H9 (cell line): ENCODE measurements at regions not wholly inside any gene's neighbourhood (a gene's known extent, or its start where the extent isn't known, plus 50 kb on each side); places are given as distances from the start of the nearest gene placed in this dataset.

Experiments
- DNase-seq: peaks from one replicate; pipeline ENCODE4 v3.0.0-alpha.2; 2017
- H2AFZ ChIP-seq: one replicate; pipeline ENCODE4 v1.6.1; 2013; ENCODE audit warnings: mild to moderate bottlenecking, low read length, control low read depth, moderate library complexity
- H2AK5ac ChIP-seq: 2 replicates; pipeline ENCODE4 v1.6.1; 2013; ENCODE audit warnings: low read length, control low read depth, mixed read lengths; ENCODE audit not compliant: insufficient read length
- H2BK120ac ChIP-seq: one replicate; pipeline ENCODE4 v1.6.1; 2013; ENCODE audit warnings: low read depth, mild to moderate bottlenecking, low read length, control low read depth, inconsistent platforms; ENCODE audit not compliant: poor library complexity, severe bottlenecking
- H2BK12ac ChIP-seq: 2 replicates; pipeline ENCODE4 v1.6.1; 2013; ENCODE audit warnings: low read length, control low read depth, mixed read lengths, low read depth; ENCODE audit not compliant: insufficient read length
- H2BK15ac ChIP-seq: 2 replicates; pipeline ENCODE4 v1.6.1; 2013; ENCODE audit warnings: low read depth, low read length, control low read depth
- H2BK20ac ChIP-seq: one replicate; pipeline ENCODE4 v1.6.1; 2013; ENCODE audit warnings: low read depth, mild to moderate bottlenecking, low read length, control low read depth, inconsistent platforms; ENCODE audit not compliant: poor library complexity, severe bottlenecking
- H2BK5ac ChIP-seq: 2 replicates; pipeline ENCODE4 v1.6.1; 2013; ENCODE audit warnings: low read length, control low read depth, mixed read lengths; ENCODE audit not compliant: insufficient read length
- H3K14ac ChIP-seq: 2 replicates; pipeline ENCODE4 v1.6.1; 2013; ENCODE audit warnings: low read length, control low read depth; ENCODE audit not compliant: insufficient read depth
- H3K18ac ChIP-seq: 2 replicates; pipeline ENCODE4 v1.6.1; 2013; ENCODE audit warnings: low read depth, mild to moderate bottlenecking, mixed read lengths, low read length, control low read depth; ENCODE audit not compliant: insufficient read length
- H3K23ac ChIP-seq: 2 replicates; pipeline ENCODE4 v1.6.1; 2013; ENCODE audit warnings: low read length, control low read depth, mixed read lengths, low read depth; ENCODE audit not compliant: insufficient read length
- H3K23me2 ChIP-seq: 2 replicates; pipeline ENCODE4 v1.6.1; 2013; ENCODE audit warnings: low read depth, mild to moderate bottlenecking, mixed read lengths, low read length, control low read depth; ENCODE audit not compliant: insufficient read length, poor library complexity, severe bottlenecking
- H3K27ac ChIP-seq: 2 replicates; pipeline ENCODE4 v1.5.1; 2013; ENCODE audit warnings: low read length, control low read depth, mixed read lengths, low read depth; ENCODE audit not compliant: insufficient read length
- H3K27me3 ChIP-seq: 2 replicates; pipeline ENCODE4 v1.6.1; 2013; ENCODE audit warnings: low read length, control low read depth, inconsistent platforms; ENCODE audit not compliant: insufficient read depth
- H3K4ac ChIP-seq: 2 replicates; pipeline ENCODE4 v1.6.1; 2013; ENCODE audit warnings: low read depth, mild to moderate bottlenecking, control low read depth, inconsistent platforms, low read length, moderate library complexity
- H3K4me1 ChIP-seq: 2 replicates; pipeline ENCODE4 v1.6.1; 2013; ENCODE audit warnings: low read length, control low read depth, inconsistent platforms; ENCODE audit not compliant: insufficient read depth
- H3K4me2 ChIP-seq: 2 replicates; pipeline ENCODE4 v1.6.1; 2013; ENCODE audit warnings: low read length, control low read depth, mixed read lengths; ENCODE audit not compliant: insufficient read length, insufficient read depth
- H3K56ac ChIP-seq: 2 replicates; pipeline ENCODE4 v1.6.1; 2013; ENCODE audit warnings: low read depth, mild to moderate bottlenecking, mixed read lengths, low read length, control low read depth; ENCODE audit not compliant: insufficient read length
- H3K79me1 ChIP-seq: 2 replicates; pipeline ENCODE4 v1.6.1; 2013; ENCODE audit warnings: low read depth, mild to moderate bottlenecking, moderate library complexity, low read length, control low read depth, inconsistent platforms; ENCODE audit not compliant: insufficient read depth, poor library complexity, severe bottlenecking
- H3K79me2 ChIP-seq: 2 replicates; pipeline ENCODE4 v1.6.1; 2013; ENCODE audit warnings: low read length, control low read depth, inconsistent platforms; ENCODE audit not compliant: insufficient read depth
- H3K9ac ChIP-seq: 2 replicates; pipeline ENCODE4 v1.6.1; 2013; ENCODE audit warnings: low read length, control low read depth, mixed read lengths; ENCODE audit not compliant: insufficient read length; ENCODE audit errors: extremely low read depth
- H3K9me3 ChIP-seq: one replicate; pipeline ENCODE4 v1.6.1; 2013; ENCODE audit warnings: low read depth, low read length, inconsistent platforms; ENCODE audit not compliant: control insufficient read depth
- H3T11ph ChIP-seq: one replicate; pipeline ENCODE4 v1.6.1; 2013; ENCODE audit warnings: mild to moderate bottlenecking, low read length, control low read depth, inconsistent platforms
- H4K20me1 ChIP-seq: one replicate; pipeline ENCODE4 v1.6.1; 2013; ENCODE audit not compliant: control insufficient read depth, insufficient read length, insufficient read depth
- H4K5ac ChIP-seq: 2 replicates; pipeline ENCODE4 v1.6.1; 2013; ENCODE audit warnings: low read depth, mild to moderate bottlenecking, mixed read lengths, low read length, control low read depth; ENCODE audit not compliant: insufficient read length
- H4K8ac ChIP-seq: replicated peaks from 2 replicates; pipeline ENCODE4 v1.6.1; 2013; ENCODE audit warnings: low read length, control low read depth, mixed read lengths, low read depth; ENCODE audit not compliant: insufficient read length
- H4K91ac ChIP-seq: 2 replicates; pipeline ENCODE4 v1.6.1; 2013; ENCODE audit warnings: low read depth, mild to moderate bottlenecking, moderate library complexity, mixed read lengths, low read length, control low read depth; ENCODE audit not compliant: insufficient read length
- H3K27ac Mint-ChIP-seq, 3 experiments: 2 replicates in 2 of 3; 3 replicates in 1 of 3; pipeline ENCODE4 v1.8.0; 2020 to 2021; ENCODE audit warnings: mixed read lengths in 3 of 3, mild to moderate bottlenecking in 1 of 3, moderate library complexity in 1 of 3
- H3K27me3 Mint-ChIP-seq: 2 replicates; pipeline ENCODE4 v1.8.0; 2021; ENCODE audit warnings: low read depth, mild to moderate bottlenecking, moderate library complexity, mixed read lengths
- H3K36me3 Mint-ChIP-seq, 3 experiments: 2 replicates in 2 of 3; 3 replicates in 1 of 3; pipeline ENCODE4 v1.8.0; 2020 to 2021; ENCODE audit warnings: low read depth in 3 of 3, mixed read lengths in 3 of 3; ENCODE audit not compliant: insufficient read depth in 1 of 3
- H3K4me1 Mint-ChIP-seq, 2 experiments: 2 replicates each; pipeline ENCODE4 v1.8.0; 2020; ENCODE audit warnings: mixed read lengths in 2 of 2
- H3K4me3 Mint-ChIP-seq, 2 experiments: 2 replicates in 1 of 2; 3 replicates in 1 of 2; pipeline ENCODE4 v1.8.0; 2020 to 2021; ENCODE audit warnings: mild to moderate bottlenecking in 2 of 2, mixed read lengths in 2 of 2, moderate library complexity in 1 of 2
- H3K9me3 Mint-ChIP-seq, 2 experiments: 2 replicates in 1 of 2; 3 replicates in 1 of 2; pipeline ENCODE4 v1.8.0; 2020; ENCODE audit warnings: mild to moderate bottlenecking in 2 of 2, mixed read lengths in 2 of 2, moderate library complexity in 1 of 2
- WGBS: extraction: QIAGEN DNeasy Blood & Tissue Kit; methylation state at CpG from one replicate; pipeline ENCODE4 v1.1.7; 2013; ENCODE audit warnings: missing lambda C conversion rate, low lambda C conversion rate, mixed read lengths; ENCODE audit not compliant: insufficient read length; ENCODE audit errors: extremely low coverage; 5-methylcytosine and 5-hydroxymethylcytosine counted together
- TF ChIP-seq, protein P1 (sequence below): fragments of 200-600 bp; sonication (generic); conservative IDR thresholded peaks from 3 replicates; pipeline ENCODE4 v1.8.0; 2021; ENCODE audit warnings: antibody characterized with exemption, mild to moderate bottlenecking

DNA sequence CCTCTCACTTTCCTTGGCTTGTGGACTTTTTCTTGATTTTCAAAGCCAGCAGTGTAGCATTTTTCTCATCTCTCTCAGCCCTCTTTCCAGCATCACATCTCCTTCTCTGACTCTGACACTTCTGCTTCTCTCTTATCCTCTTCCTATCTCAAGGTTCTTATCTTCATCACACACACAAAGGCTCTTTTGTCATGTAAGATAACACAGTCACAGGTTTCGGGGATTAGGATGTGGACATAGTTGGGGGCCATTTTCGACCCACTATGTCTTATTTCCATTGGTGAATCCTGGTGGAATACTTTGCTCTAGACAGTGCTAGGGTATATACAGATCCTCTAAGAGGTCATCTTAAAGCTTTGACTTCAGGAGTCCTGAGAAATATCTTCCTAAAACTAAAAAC is 719.3 kb upstream of the TBX3 start:
- no peak overlapping the region for H4K5ac ChIP-seq
- H2BK5ac ChIP-seq = no peak overlapping the region
- no peaks in the 10 kb centered on the region for H3K9me3 ChIP-seq
- H3T11ph ChIP-seq = no peak overlapping the region
- no peak overlapping the region for H3K18ac ChIP-seq
- no peaks in the 10 kb centered on the region; the same call in 1 of the 2 replicates for H3K27me3 ChIP-seq
- H3K79me1 ChIP-seq = no peaks in the 10 kb centered on the region
- Mint-ChIP-seq H3K9me3 (no peaks in the 10 kb centered on the region), H3K27ac (no peak overlapping the region), H3K36me3 (no peaks in the 10 kb centered on the region), H3K4me3 (no peak overlapping the region), H3K4me1 (peaks cover 7 to 8% of the 10 kb centered on the region in 2 experiments), H3K27me3 (peaks cover 5% of the 10 kb centered on the region)
- H2BK20ac ChIP-seq = no peak overlapping the region
- no peak overlapping the region for H3K27ac ChIP-seq
- H3K4me2 ChIP-seq = no peak overlapping the region
- H3K56ac ChIP-seq = no peak overlapping the region
- H3K4ac ChIP-seq = no peak overlapping the region
- no peaks in the 10 kb centered on the region for H4K20me1 ChIP-seq
- no peak overlapping the region for H4K91ac ChIP-seq
- no peak overlapping the region for H2BK15ac ChIP-seq
- no peak overlapping the region for H3K14ac ChIP-seq
- no peaks in the 10 kb centered on the region for H3K79me2 ChIP-seq
- no peak overlapping the region for H2BK12ac ChIP-seq
- no peak overlapping the region for H2BK120ac ChIP-seq
- H3K23me2 ChIP-seq = no peaks in the 10 kb centered on the region
- no peaks in the 10 kb centered on the region for H3K4me1 ChIP-seq
- H2AK5ac ChIP-seq = no peak overlapping the region
- no peak overlapping the region for H2AFZ ChIP-seq
- H4K8ac ChIP-seq = no peak overlapping the region
- TF ChIP-seq, protein P1, sequence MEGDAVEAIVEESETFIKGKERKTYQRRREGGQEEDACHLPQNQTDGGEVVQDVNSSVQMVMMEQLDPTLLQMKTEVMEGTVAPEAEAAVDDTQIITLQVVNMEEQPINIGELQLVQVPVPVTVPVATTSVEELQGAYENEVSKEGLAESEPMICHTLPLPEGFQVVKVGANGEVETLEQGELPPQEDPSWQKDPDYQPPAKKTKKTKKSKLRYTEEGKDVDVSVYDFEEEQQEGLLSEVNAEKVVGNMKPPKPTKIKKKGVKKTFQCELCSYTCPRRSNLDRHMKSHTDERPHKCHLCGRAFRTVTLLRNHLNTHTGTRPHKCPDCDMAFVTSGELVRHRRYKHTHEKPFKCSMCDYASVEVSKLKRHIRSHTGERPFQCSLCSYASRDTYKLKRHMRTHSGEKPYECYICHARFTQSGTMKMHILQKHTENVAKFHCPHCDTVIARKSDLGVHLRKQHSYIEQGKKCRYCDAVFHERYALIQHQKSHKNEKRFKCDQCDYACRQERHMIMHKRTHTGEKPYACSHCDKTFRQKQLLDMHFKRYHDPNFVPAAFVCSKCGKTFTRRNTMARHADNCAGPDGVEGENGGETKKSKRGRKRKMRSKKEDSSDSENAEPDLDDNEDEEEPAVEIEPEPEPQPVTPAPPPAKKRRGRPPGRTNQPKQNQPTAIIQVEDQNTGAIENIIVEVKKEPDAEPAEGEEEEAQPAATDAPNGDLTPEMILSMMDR = no peak
- H3K9ac ChIP-seq = no peak overlapping the region
- no CpG with 5 or more reads among the region's 2 CpGs for WGBS
- H3K23ac ChIP-seq = no peak overlapping the region
- no peak for DNase-seq
